H1 (cell line): ENCODE measurements at regions not wholly inside any gene's neighbourhood (a gene's known extent, or its start where the extent isn't known, plus 50 kb on each side); places are given as distances from the start of the nearest gene placed in this dataset.

Experiments used
- CTCF ChIA-PET: fragments of 300-600 bp; sonication (Branson Sonifier 250); formaldehyde crosslinking; loops from one replicate; lab custom pipeline; 2021; ENCODE audit not compliant: partially characterized antibody; lab: Charles Lee
- POLR2A ChIA-PET: fragments of 300-600 bp; sonication (Branson Sonifier 250); formaldehyde crosslinking; loops from one replicate; lab custom pipeline; 2021; ENCODE audit warnings: inconsistent platforms; ENCODE audit not compliant: partially characterized antibody; lab: Charles Lee
- DNase-seq, 2 experiments: peaks; one replicate each; pipeline versions ENCODE4 v3.0.0 to v3.0.0-alpha.2; 2010 to 2022; ENCODE audit warnings: low spot score in 2 of 2, low read depth in 1 of 2, mixed read lengths in 1 of 2
- FAIRE-seq: peaks from 2 replicates; lab custom pipeline; 2011; peaks lifted over from hg19 to GRCh38; lab: Jason Lieb, UNC
- H2AFZ ChIP-seq: 2 replicates; pipeline ENCODE4 v1.8.1; 2012; ENCODE audit warnings: low read length, inconsistent platforms
- H2AK5ac ChIP-seq: 2 replicates; pipeline ENCODE4 v1.6.1; 2013; ENCODE audit warnings: low read depth, low read length
- H2BK120ac ChIP-seq: replicated peaks from 2 replicates; pipeline ENCODE3; 2013; ENCODE audit warnings: low read depth, low read length, inconsistent platforms
- H2BK12ac ChIP-seq: 2 replicates; pipeline ENCODE4 v1.6.1; 2013; ENCODE audit warnings: low read depth, low read length
- H2BK15ac ChIP-seq: 2 replicates; pipeline ENCODE4 v1.6.1; 2013; ENCODE audit warnings: low read length
- H2BK20ac ChIP-seq: 2 replicates; pipeline ENCODE4 v1.6.1; 2013; ENCODE audit warnings: low read length
- H2BK5ac ChIP-seq: 2 replicates; pipeline ENCODE4 v1.6.1; 2013; ENCODE audit warnings: low read depth, low read length
- H3K14ac ChIP-seq: 2 replicates; pipeline ENCODE4 v1.6.1; 2013; ENCODE audit warnings: inconsistent platforms; ENCODE audit not compliant: insufficient read length
- H3K18ac ChIP-seq: 2 replicates; pipeline ENCODE4 v1.6.1; 2013; ENCODE audit warnings: low read length; ENCODE audit errors: extremely low read depth
- H3K23ac ChIP-seq: 2 replicates; pipeline ENCODE4 v1.6.1; 2013; ENCODE audit warnings: inconsistent platforms; ENCODE audit not compliant: insufficient read length
- H3K23me2 ChIP-seq: 2 replicates; pipeline ENCODE4 v1.6.1; 2013; ENCODE audit warnings: low read depth, low read length
- H3K27ac ChIP-seq: 2 replicates; pipeline ENCODE4 v1.6.1; 2011; ENCODE audit warnings: low read depth, low read length, inconsistent platforms
- H3K27me3 ChIP-seq, 4 experiments: replicated peaks in 1 of 4; 1 replicate in 1 of 4; 2 replicates in 3 of 4; pipeline versions ENCODE4 v1.6.1 to v1.8.1; 2011 to 2013; ENCODE audit warnings: low read length in 3 of 4, mild to moderate bottlenecking in 3 of 4, inconsistent platforms in 2 of 4, mixed read lengths in 2 of 4, moderate library complexity in 1 of 4; ENCODE audit not compliant: control insufficient read depth in 3 of 4, insufficient read depth in 3 of 4; ENCODE audit errors: extremely low read depth in 1 of 4
- H3K36me3 ChIP-seq, 4 experiments: 2 replicates each; pipeline versions ENCODE4 v1.6.1 to v1.8.1; 2011 to 2013; ENCODE audit warnings: mild to moderate bottlenecking in 4 of 4, low read length in 3 of 4, moderate library complexity in 2 of 4, control low read depth in 1 of 4, inconsistent platforms in 1 of 4; ENCODE audit not compliant: insufficient read depth in 4 of 4, control insufficient read depth in 2 of 4
- H3K4ac ChIP-seq: replicated peaks from 2 replicates; pipeline ENCODE3; 2013; ENCODE audit warnings: low read length, low read depth, mixed read lengths, inconsistent platforms; ENCODE audit not compliant: insufficient read length
- H3K4me1 ChIP-seq, 4 experiments: replicated peaks in 1 of 4; 1 replicate in 1 of 4; 2 replicates in 3 of 4; pipeline versions ENCODE4 v1.6.1 to v1.8.1; 2011 to 2013; ENCODE audit warnings: low read length in 3 of 4, inconsistent platforms in 2 of 4, mixed read lengths in 1 of 4; ENCODE audit not compliant: insufficient read depth in 4 of 4, control insufficient read depth in 3 of 4
- H3K4me2 ChIP-seq, 2 experiments: 2 replicates each; pipeline versions ENCODE4 v1.6.1 to v1.8.1; 2011 to 2013; ENCODE audit warnings: low read depth in 2 of 2, low read length in 2 of 2, control low read depth in 1 of 2, inconsistent platforms in 1 of 2, mild to moderate bottlenecking in 1 of 2; ENCODE audit not compliant: insufficient read depth in 1 of 2
- H3K4me3 ChIP-seq, 4 experiments: fragments of 200-600, 300-600 bp in 1 of 4; sonication (generic), shearing (Covaris generic), sonication (Bioruptor Twin) in 1 of 4; 2 replicates each; pipeline versions ENCODE4 v1.5.1 to v1.8.1; 2011 to 2016; ENCODE audit warnings: low read length in 4 of 4, low read depth in 3 of 4, control low read depth in 2 of 4, inconsistent platforms in 2 of 4, mild to moderate bottlenecking in 2 of 4, mixed read lengths in 1 of 4, moderate library complexity in 1 of 4; ENCODE audit not compliant: insufficient read depth in 2 of 4; ENCODE audit errors: extremely low read depth in 1 of 4
- H3K56ac ChIP-seq: replicated peaks from 2 replicates; pipeline ENCODE3; 2013; ENCODE audit warnings: low read depth, mild to moderate bottlenecking, mixed read lengths, low read length, inconsistent platforms; ENCODE audit not compliant: insufficient read length
- H3K79me1 ChIP-seq: 2 replicates; pipeline ENCODE4 v1.6.1; 2013; ENCODE audit warnings: low read depth, low read length, control low read depth
- H3K79me2 ChIP-seq, 2 experiments: 2 replicates each; pipeline versions ENCODE4 v1.6.1 to v1.8.1; 2012 to 2013; ENCODE audit warnings: low read length in 2 of 2, mild to moderate bottlenecking in 2 of 2, inconsistent platforms in 1 of 2; ENCODE audit not compliant: insufficient read depth in 2 of 2, control insufficient read depth in 1 of 2
- H3K9ac ChIP-seq, 4 experiments: replicated peaks in 1 of 4; 1 replicate in 1 of 4; 2 replicates in 3 of 4; pipeline versions ENCODE4 v1.6.1 to v1.8.1; 2011 to 2013; ENCODE audit warnings: low read depth in 3 of 4, low read length in 3 of 4, control low read depth in 2 of 4, mild to moderate bottlenecking in 2 of 4, moderate library complexity in 2 of 4, inconsistent platforms in 1 of 4; ENCODE audit errors: extremely low read depth in 1 of 4
- H3K9me3 ChIP-seq, 2 experiments: 2 replicates each; pipeline versions ENCODE4 v1.6.1 to v1.8.1; 2012 to 2013; ENCODE audit warnings: mild to moderate bottlenecking in 2 of 2, moderate library complexity in 2 of 2, control low read depth in 1 of 2, inconsistent platforms in 1 of 2, low read depth in 1 of 2, low read length in 1 of 2, mixed read lengths in 1 of 2; ENCODE audit not compliant: insufficient read depth in 2 of 2
- H4K20me1 ChIP-seq, 2 experiments: replicated peaks in 1 of 2; 2 replicates each; pipeline versions ENCODE3 to v1.8.1; 2011 to 2013; ENCODE audit warnings: inconsistent platforms in 2 of 2, low read length in 2 of 2, mild to moderate bottlenecking in 1 of 2; ENCODE audit not compliant: insufficient read depth in 2 of 2, control insufficient read depth in 1 of 2
- H4K5ac ChIP-seq: 2 replicates; pipeline ENCODE4 v1.6.1; 2013; ENCODE audit warnings: low read length, low read depth, mixed read lengths, inconsistent platforms; ENCODE audit not compliant: insufficient read length
- H4K8ac ChIP-seq: 2 replicates; pipeline ENCODE4 v1.8.0; 2013; ENCODE audit warnings: mild to moderate bottlenecking, moderate library complexity, low read length, inconsistent platforms; ENCODE audit not compliant: insufficient read depth; ENCODE audit errors: extremely low read depth
- H4K91ac ChIP-seq: replicated peaks from 2 replicates; pipeline ENCODE3; 2013; ENCODE audit warnings: low read length, mixed read lengths, inconsistent platforms; ENCODE audit not compliant: insufficient read length
- ATF3 ChIP-seq: IDR thresholded peaks from 2 replicates; pipeline ENCODE4 v1.6.1; 2011; ENCODE audit warnings: low read depth, mild to moderate bottlenecking, low read length; ENCODE audit not compliant: insufficient read depth
- CTBP2 ChIP-seq: IDR thresholded peaks from 2 replicates; pipeline ENCODE4 v1.7.0; 2011; ENCODE audit warnings: borderline replicate concordance, mild to moderate bottlenecking, moderate library complexity, mixed read lengths, low read length; ENCODE audit not compliant: insufficient read depth, insufficient read length
- JUND ChIP-seq: IDR thresholded peaks from 2 replicates; pipeline ENCODE4 v1.6.1; 2011; ENCODE audit warnings: mild to moderate bottlenecking, improper control_type of control experiment, low read length
- KDM1A ChIP-seq: fragments of 200-600, 300-600 bp; sonication (generic); IDR thresholded peaks from 2 replicates; pipeline ENCODE4 v1.7.1; 2016; ENCODE audit warnings: mild to moderate bottlenecking, low read length, borderline replicate concordance
- KDM4A ChIP-seq: IDR thresholded peaks from one replicate; pipeline ENCODE4 v1.7.1; 2012; ENCODE audit warnings: low read depth, mild to moderate bottlenecking, moderate library complexity, low read length, inconsistent platforms; ENCODE audit not compliant: severe bottlenecking
- NRF1 ChIP-seq: IDR thresholded peaks from 2 replicates; pipeline ENCODE4 v1.6.1; 2011; ENCODE audit warnings: mild to moderate bottlenecking, low read depth, low read length, improper control_type of control experiment
- POLR2A ChIP-seq, 2 experiments: IDR thresholded peaks; 1 replicate in 1 of 2; 2 replicates in 1 of 2; pipeline ENCODE4 v1.6.1; 2011; ENCODE audit warnings: low read depth in 2 of 2, low read length in 2 of 2, mild to moderate bottlenecking in 2 of 2; ENCODE audit errors: control extremely low read depth in 1 of 2
- RFX5 ChIP-seq: IDR thresholded peaks from 2 replicates; pipeline ENCODE4 v1.6.1; 2011; ENCODE audit warnings: low read depth, low read length, improper control_type of control experiment, borderline replicate concordance
- SAP30 ChIP-seq: fragments of 300-600 bp; sonication (generic); IDR thresholded peaks from 2 replicates; pipeline ENCODE4 v1.7.1; 2012; ENCODE audit warnings: low read length, moderate library complexity, mild to moderate bottlenecking, inconsistent platforms; ENCODE audit not compliant: insufficient read depth, insufficient replicate concordance
- SIRT6 ChIP-seq: IDR thresholded peaks from one replicate; pipeline ENCODE4 v1.7.1; 2012; ENCODE audit warnings: low read length, inconsistent platforms
- WGBS, 2 experiments: shearing (Covaris generic) in 1 of 2; methylation state at CpG; one replicate each; pipeline versions ENCODE4 v1.1.6 to v1.1.7; 2013 to 2015; ENCODE audit warnings: low lambda C conversion rate in 2 of 2, mixed read lengths in 2 of 2, inconsistent platforms in 1 of 2, low coverage in 1 of 2, missing lambda C conversion rate in 1 of 2; ENCODE audit not compliant: insufficient replicate concordance in 2 of 2, insufficient coverage in 1 of 2, insufficient read length in 1 of 2; ENCODE audit errors: extremely low coverage in 1 of 2, missing lambda C conversion rate in 1 of 2; 5-methylcytosine and 5-hydroxymethylcytosine counted together

DNA sequence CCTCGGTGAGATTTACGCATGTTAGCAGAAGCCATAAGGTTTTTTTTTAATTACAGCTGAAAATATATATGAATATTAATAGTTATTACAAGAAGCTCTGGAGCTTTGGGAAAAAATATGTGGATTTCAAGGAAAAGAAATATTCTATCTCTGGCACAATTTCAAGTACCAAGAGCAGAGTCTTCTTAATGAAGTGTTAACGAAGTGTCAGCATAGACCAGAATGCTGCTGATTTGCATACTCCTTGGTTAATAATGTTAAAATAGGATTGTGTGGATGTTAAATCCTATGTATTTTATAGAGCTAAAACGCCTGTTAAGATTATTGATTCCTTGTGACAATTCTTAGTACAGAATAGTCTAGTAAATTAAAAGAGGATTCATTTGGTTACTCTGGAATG, 57.0 kb upstream of the FAT3 start:
- no peak overlapping the region for H4K8ac ChIP-seq
- H3K4me1 ChIP-seq = no peaks in the 10 kb centered on the region
- H2BK5ac ChIP-seq = no peak overlapping the region
- H3K9me3 ChIP-seq = peaks cover 9 to 10% of the 10 kb centered on the region in 2 experiments; a peak in 3 of 4 replicates
- no peak overlapping the region for H3K4me2 ChIP-seq
- no peak for FAIRE-seq
- H3K79me2 ChIP-seq = no peaks in the 10 kb centered on the region
- H3K79me1 ChIP-seq = no peaks in the 10 kb centered on the region
- no peaks in the 10 kb centered on the region for H4K20me1 ChIP-seq
- H2BK12ac ChIP-seq = no peak overlapping the region
- H3K23me2 ChIP-seq = peaks cover 2% of the 10 kb centered on the region; the same call in 1 of the 2 replicates
- H2BK15ac ChIP-seq = no peak overlapping the region
- no peak overlapping the region for H3K27ac ChIP-seq
- H3K9ac ChIP-seq = no peak overlapping the region
- H3K27me3 ChIP-seq = no peaks in the 10 kb centered on the region
- no peak overlapping the region for H3K14ac ChIP-seq
- H3K4me3 ChIP-seq = no peak overlapping the region
- H3K18ac ChIP-seq = no peak overlapping the region
- ChIA-PET POLR2A (no interaction called here), CTCF (interaction anchor here (0.6 kb wide), 1 partner anchor 412 kb away, joined by 3 read pairs; no protein-coding TSS in a partner anchor)
- no peak for TF ChIP-seq SAP30
- TF ChIP-seq CTBP2 = no peak
- TF ChIP-seq RFX5 = no peak
- no peak for TF ChIP-seq KDM1A
- TF ChIP-seq NRF1 = no peak
- TF ChIP-seq KDM4A = no peak
- no peak for TF ChIP-seq SIRT6
- no peak for TF ChIP-seq POLR2A (IDR thresholded peaks at IDR 0.05; ENCODE audit: control extremely low read depth in 1 of 2, low read depth in 2 of 2, low read length in 2 of 2)
- TF ChIP-seq ATF3 = no peak
- TF ChIP-seq JUND = no peak
- WGBS, 2 experiments = 95% methylated on average over 4 of the region's 4 CpGs; no CpG with 5 or more reads in 1 of the 2 experiments
- no peak overlapping the region for H2AFZ ChIP-seq
- H2AK5ac ChIP-seq = no peak overlapping the region
- no peak overlapping the region for H3K4ac ChIP-seq
- H3K23ac ChIP-seq = no peak overlapping the region
- H3K56ac ChIP-seq = no peak overlapping the region
- no peaks in the 10 kb centered on the region; a peak in 1 of 8 replicates for H3K36me3 ChIP-seq
- H2BK20ac ChIP-seq = no peak overlapping the region
- DNase-seq = no peak
- H2BK120ac ChIP-seq = no peak overlapping the region
- no peak overlapping the region for H4K5ac ChIP-seq
- no peak overlapping the region for H4K91ac ChIP-seq
